ENCODE measurements at regions not wholly inside any gene's neighbourhood (a gene's known extent, or its start where the extent isn't known, plus 50 kb on each side); places are given as distances from the start of the nearest gene placed in this dataset.

DNA sequence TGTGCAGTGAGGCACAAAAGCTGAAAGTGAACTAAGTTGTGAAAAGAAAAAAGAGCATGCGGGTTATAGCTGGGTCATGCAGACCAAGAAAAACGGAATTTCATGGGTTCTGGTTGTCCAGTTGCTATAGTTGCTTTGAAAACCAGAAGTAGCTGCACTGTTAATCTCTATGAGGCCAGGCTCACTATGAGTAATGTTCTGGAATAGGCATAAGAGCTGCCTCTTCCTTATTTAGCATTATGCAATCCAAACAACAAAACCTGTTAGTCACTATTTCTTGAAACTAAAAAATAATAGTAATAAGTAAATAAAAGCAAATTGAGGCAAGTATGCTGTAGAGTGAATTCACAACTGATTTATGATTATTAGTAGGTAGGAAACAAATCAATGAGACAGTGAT, 1383.7 kb downstream of the MRPL39 start:
- DNase-seq (ENCODE audit: low read depth): no peak
- no peak overlapping the region for H3K4me3 ChIP-seq (ENCODE audit: low read length)
- TF ChIP-seq, protein P1, sequence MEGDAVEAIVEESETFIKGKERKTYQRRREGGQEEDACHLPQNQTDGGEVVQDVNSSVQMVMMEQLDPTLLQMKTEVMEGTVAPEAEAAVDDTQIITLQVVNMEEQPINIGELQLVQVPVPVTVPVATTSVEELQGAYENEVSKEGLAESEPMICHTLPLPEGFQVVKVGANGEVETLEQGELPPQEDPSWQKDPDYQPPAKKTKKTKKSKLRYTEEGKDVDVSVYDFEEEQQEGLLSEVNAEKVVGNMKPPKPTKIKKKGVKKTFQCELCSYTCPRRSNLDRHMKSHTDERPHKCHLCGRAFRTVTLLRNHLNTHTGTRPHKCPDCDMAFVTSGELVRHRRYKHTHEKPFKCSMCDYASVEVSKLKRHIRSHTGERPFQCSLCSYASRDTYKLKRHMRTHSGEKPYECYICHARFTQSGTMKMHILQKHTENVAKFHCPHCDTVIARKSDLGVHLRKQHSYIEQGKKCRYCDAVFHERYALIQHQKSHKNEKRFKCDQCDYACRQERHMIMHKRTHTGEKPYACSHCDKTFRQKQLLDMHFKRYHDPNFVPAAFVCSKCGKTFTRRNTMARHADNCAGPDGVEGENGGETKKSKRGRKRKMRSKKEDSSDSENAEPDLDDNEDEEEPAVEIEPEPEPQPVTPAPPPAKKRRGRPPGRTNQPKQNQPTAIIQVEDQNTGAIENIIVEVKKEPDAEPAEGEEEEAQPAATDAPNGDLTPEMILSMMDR (conservative IDR thresholded peaks at IDR 0.05; ENCODE audit: low read depth, low read length): no peak

DNA sequence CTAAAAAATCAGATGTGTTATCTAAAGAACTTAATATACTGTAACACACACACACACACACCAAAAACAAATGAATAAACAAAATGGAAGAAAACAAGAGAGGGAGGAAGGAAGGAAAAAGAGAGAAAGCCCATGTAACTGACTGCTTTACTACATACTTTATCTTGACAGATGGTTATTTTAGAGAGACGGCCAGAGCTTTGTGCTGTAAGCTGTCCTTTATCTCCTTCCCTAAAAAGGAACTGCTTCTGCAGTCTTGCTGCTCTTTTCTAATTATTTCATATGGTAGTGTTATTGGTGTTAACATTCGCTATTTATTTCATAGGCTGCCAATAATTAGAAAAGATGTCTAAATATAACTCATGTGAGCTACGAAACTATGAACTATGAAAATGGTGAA, 1384.6 kb downstream of the MRPL39 start:
- TF ChIP-seq, protein P1 (conservative IDR thresholded peaks at IDR 0.05; ENCODE audit: low read depth, low read length): no peak
- no peak overlapping the region for H3K4me3 ChIP-seq (ENCODE audit: low read length)
- DNase-seq (ENCODE audit: low read depth): no peak

- TF ChIP-seq, protein P1 (conservative IDR thresholded peaks at IDR 0.05; ENCODE audit: low read depth, low read length): no peak
- no peak for DNase-seq (ENCODE audit: low read depth)
- H3K4me3 ChIP-seq (ENCODE audit: low read length): no peak overlapping the region
Observed at GRCh38 chr21:24220446-24220845, 1386.8 kb downstream of the MRPL39 start.

GRCh38 chr21:24217151-24217550, 1390.1 kb downstream of the MRPL39 start:
- no peak overlapping the region for H3K4me3 ChIP-seq (ENCODE audit: low read length)
- TF ChIP-seq, protein P1 (conservative IDR thresholded peaks at IDR 0.05; ENCODE audit: low read depth, low read length): no peak
- no peak for DNase-seq (ENCODE audit: low read depth)

DNA sequence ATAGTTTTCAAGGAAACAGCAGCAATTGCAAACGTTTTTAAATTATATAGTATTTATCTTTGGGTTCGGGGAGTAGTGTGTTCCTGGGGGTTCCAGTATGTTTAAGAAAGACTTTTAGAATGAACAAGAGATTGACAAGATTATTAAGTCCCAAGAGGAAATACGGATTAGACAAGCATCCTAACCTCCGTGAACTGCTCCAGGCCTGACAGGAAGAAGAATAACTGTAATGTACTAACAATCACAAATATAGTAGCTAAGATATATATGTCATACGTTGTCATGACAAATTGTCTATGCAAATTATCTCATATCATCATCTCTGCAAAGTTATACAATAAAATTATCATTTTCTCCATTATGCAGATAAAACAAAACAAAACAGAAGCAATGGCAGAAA, 1397.2 kb downstream of the MRPL39 start:
- H3K4me3 ChIP-seq (ENCODE audit: low read length): no peak overlapping the region
- TF ChIP-seq, protein P1 (conservative IDR thresholded peaks at IDR 0.05; ENCODE audit: low read depth, low read length): no peak
- DNase-seq (ENCODE audit: low read depth): no peak

DNA sequence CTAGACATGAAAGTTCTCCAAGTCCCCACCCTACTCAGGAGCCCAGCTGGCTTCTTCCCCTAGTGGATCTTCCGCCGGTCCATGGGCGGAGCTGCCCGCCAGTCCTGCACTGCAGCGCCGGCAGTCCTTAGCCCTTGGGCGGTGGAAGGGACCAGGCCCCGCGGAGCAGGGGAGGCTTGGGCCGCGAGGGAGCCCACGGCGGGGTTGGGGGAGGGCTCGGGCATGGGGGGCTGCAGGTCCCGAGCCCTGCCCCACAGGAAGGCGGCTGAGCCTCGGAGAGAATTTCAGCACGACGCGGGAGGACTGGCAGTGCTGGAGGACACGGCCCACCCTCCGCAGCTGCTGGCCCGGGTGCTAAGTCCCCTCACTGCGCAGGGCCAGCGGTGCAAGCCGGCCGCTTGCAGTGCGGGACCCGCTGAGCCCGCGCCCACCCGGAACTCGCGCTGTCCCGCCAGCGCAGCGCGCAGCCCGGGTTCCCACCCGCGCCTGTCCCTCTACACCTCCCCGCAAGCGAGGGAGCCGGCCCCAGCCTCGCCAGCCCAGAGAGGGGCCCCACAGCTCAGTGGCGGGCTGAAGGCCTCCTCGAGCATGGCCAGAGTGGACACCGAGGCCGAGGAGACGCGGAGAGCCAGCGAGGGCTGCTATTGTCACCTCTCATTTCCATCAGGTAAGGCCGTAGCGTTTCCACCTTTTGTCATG, 1398.6 kb downstream of the MRPL39 start:
- H3K4me3 ChIP-seq (ENCODE audit: low read length): no peak overlapping the region
- DNase-seq (ENCODE audit: low read depth): no peak
- TF ChIP-seq, protein P1 (conservative IDR thresholded peaks at IDR 0.05; ENCODE audit: low read depth, low read length): no peak

GRCh38 chr21:24205319-24205718, 1402.0 kb downstream of the MRPL39 start:
- DNase-seq (ENCODE audit: low read depth): no peak
- TF ChIP-seq, protein P1 (conservative IDR thresholded peaks at IDR 0.05; ENCODE audit: low read depth, low read length): no peak
- no peak overlapping the region for H3K4me3 ChIP-seq (ENCODE audit: low read length)

Measured in retinal pigment epithelial cell (primary cell).